IPS-18a (cell line): ENCODE measurements at regions not wholly inside any gene's neighbourhood (a gene's known extent, or its start where the extent isn't known, plus 50 kb on each side); places are given as distances from the start of the nearest gene placed in this dataset.
"Not testable (repeated sequence)": the region's sequence is repeated elsewhere in the genome, so short reads cannot be mapped to it uniquely, and the experiment has no call there.

ENCODE experiments used
- H3K27ac ChIP-seq: one replicate; pipeline ENCODE4 v1.5.1; 2013; ENCODE audit warnings: low read length
- H3K27me3 ChIP-seq: one replicate; pipeline ENCODE4 v1.6.1; 2013; ENCODE audit warnings: mild to moderate bottlenecking, low read length; ENCODE audit not compliant: control insufficient read depth, insufficient read depth
- H3K36me3 ChIP-seq: one replicate; pipeline ENCODE4 v1.6.1; 2013; ENCODE audit warnings: low read depth, low read length; ENCODE audit not compliant: control insufficient read depth
- H3K4me1 ChIP-seq: one replicate; pipeline ENCODE4 v1.6.1; 2013; ENCODE audit warnings: low read depth, low read length; ENCODE audit not compliant: control insufficient read depth
- H3K4me3 ChIP-seq: one replicate; pipeline ENCODE4 v1.5.1; 2013; ENCODE audit warnings: low read length
- H3K9ac ChIP-seq: one replicate; pipeline ENCODE4 v1.6.1; 2013; ENCODE audit warnings: mild to moderate bottlenecking, low read length, moderate library complexity
- H3K9me3 ChIP-seq: one replicate; pipeline ENCODE4 v1.6.1; 2013; ENCODE audit warnings: low read depth, low read length; ENCODE audit not compliant: control insufficient read depth

- Histone ChIP-seq H3K27me3 (no peaks in the 10 kb centered on the region), H3K4me3 (no peak overlapping the region), H3K36me3 (no peaks in the 10 kb centered on the region), H3K9me3 (no peaks in the 10 kb centered on the region), H3K27ac (no peak overlapping the region), H3K4me1 (peaks cover 2% of the 10 kb centered on the region), H3K9ac (no peak overlapping the region)
Observed at GRCh38 chr10:6713716-6714115, 133.6 kb upstream of the PRKCQ start.

GRCh38 chr10:6713120-6713519 is 133.0 kb upstream of the PRKCQ start:
- Histone ChIP-seq H3K4me3 (no peak overlapping the region), H3K9me3 (no peaks in the 10 kb centered on the region), H3K27me3 (no peaks in the 10 kb centered on the region), H3K9ac (no peak overlapping the region), H3K27ac (no peak overlapping the region), H3K4me1 (no peaks in the 10 kb centered on the region), H3K36me3 (no peaks in the 10 kb centered on the region)

GRCh38 chr10:6711881-6712280 is 131.8 kb upstream of the PRKCQ start:
- H3K4me3 ChIP-seq: no peak overlapping the region
- H3K9ac ChIP-seq: no peak overlapping the region
- H3K4me1 ChIP-seq: no peaks in the 10 kb centered on the region
- no peaks in the 10 kb centered on the region for H3K9me3 ChIP-seq
- H3K36me3 ChIP-seq: no peaks in the 10 kb centered on the region
- H3K27me3 ChIP-seq: no peaks in the 10 kb centered on the region
- H3K27ac ChIP-seq: no peak overlapping the region

- no peaks in the 10 kb centered on the region for H3K9me3 ChIP-seq
- no peaks in the 10 kb centered on the region for H3K4me1 ChIP-seq
- H3K27me3 ChIP-seq: no peaks in the 10 kb centered on the region
- H3K36me3 ChIP-seq: no peaks in the 10 kb centered on the region
- no peak overlapping the region for H3K27ac ChIP-seq
- H3K9ac ChIP-seq: no peak overlapping the region
- H3K4me3 ChIP-seq: no peak overlapping the region
Observed at GRCh38 chr10:6711408-6711841, 131.3 kb upstream of the PRKCQ start.

- Histone ChIP-seq H3K27ac (no peak overlapping the region), H3K9ac (no peak overlapping the region), H3K4me1 (peaks cover 5% of the 10 kb centered on the region), H3K27me3 (no peaks in the 10 kb centered on the region), H3K4me3 (no peak overlapping the region), H3K9me3 (no peaks in the 10 kb centered on the region), H3K36me3 (no peaks in the 10 kb centered on the region)
Observed at GRCh38 chr10:6707352-6707751, 127.3 kb upstream of the PRKCQ start.

GRCh38 chr10:6706725-6707124 is 126.6 kb upstream of the PRKCQ start:
- no peak overlapping the region for H3K27ac ChIP-seq
- no peaks in the 10 kb centered on the region for H3K9me3 ChIP-seq
- H3K27me3 ChIP-seq: no peaks in the 10 kb centered on the region
- peaks cover 5% of the 10 kb centered on the region for H3K4me1 ChIP-seq
- no peak overlapping the region for H3K4me3 ChIP-seq
- H3K36me3 ChIP-seq: no peaks in the 10 kb centered on the region
- H3K9ac ChIP-seq: no peak overlapping the region

- H3K4me1 ChIP-seq: peaks cover 5% of the 10 kb centered on the region
- H3K36me3 ChIP-seq: no peaks in the 10 kb centered on the region
- H3K9ac ChIP-seq: no peak overlapping the region
- no peak overlapping the region for H3K4me3 ChIP-seq
- H3K9me3 ChIP-seq: no peaks in the 10 kb centered on the region
- no peak overlapping the region for H3K27ac ChIP-seq
- no peaks in the 10 kb centered on the region for H3K27me3 ChIP-seq
Observed at GRCh38 chr10:6704896-6705295, 124.8 kb upstream of the PRKCQ start.

GRCh38 chr10:6702833-6703232 is 122.8 kb upstream of the PRKCQ start:
- H3K4me3 ChIP-seq, H3K4me1 ChIP-seq, H3K27me3 ChIP-seq, H3K9me3 ChIP-seq, H3K27ac ChIP-seq, H3K36me3 ChIP-seq, H3K9ac ChIP-seq: not testable (repeated sequence)

- H3K27me3 ChIP-seq: no peaks in the 10 kb centered on the region
- no peak overlapping the region for H3K9ac ChIP-seq
- peaks cover 5% of the 10 kb centered on the region for H3K4me1 ChIP-seq
- H3K4me3 ChIP-seq: no peak overlapping the region
- no peaks in the 10 kb centered on the region for H3K36me3 ChIP-seq
- H3K27ac ChIP-seq: no peak overlapping the region
- no peaks in the 10 kb centered on the region for H3K9me3 ChIP-seq
Observed at GRCh38 chr10:6702030-6702429, 122.0 kb upstream of the PRKCQ start.

- H3K27me3 ChIP-seq: no peaks in the 10 kb centered on the region
- no peak overlapping the region for H3K27ac ChIP-seq
- H3K9ac ChIP-seq: no peak overlapping the region
- H3K4me1 ChIP-seq: peaks cover 5% of the 10 kb centered on the region
- H3K4me3 ChIP-seq: no peak overlapping the region
- no peaks in the 10 kb centered on the region for H3K9me3 ChIP-seq
- H3K36me3 ChIP-seq: no peaks in the 10 kb centered on the region
Observed at GRCh38 chr10:6701289-6701688, 121.2 kb upstream of the PRKCQ start.

GRCh38 chr10:6700066-6700465 is 120.0 kb upstream of the PRKCQ start:
- no peak overlapping the region for H3K9ac ChIP-seq
- no peaks in the 10 kb centered on the region for H3K9me3 ChIP-seq
- no peaks in the 10 kb centered on the region for H3K36me3 ChIP-seq
- no peak overlapping the region for H3K27ac ChIP-seq
- H3K4me3 ChIP-seq: no peak overlapping the region
- no peaks in the 10 kb centered on the region for H3K27me3 ChIP-seq
- peaks cover 5% of the 10 kb centered on the region for H3K4me1 ChIP-seq

GRCh38 chr10:6699336-6699735 is 119.3 kb upstream of the PRKCQ start:
- no peak overlapping the region for H3K4me3 ChIP-seq
- peaks cover 5% of the 10 kb centered on the region for H3K4me1 ChIP-seq
- H3K27ac ChIP-seq: no peak overlapping the region
- H3K9me3 ChIP-seq: no peaks in the 10 kb centered on the region
- H3K9ac ChIP-seq: no peak overlapping the region
- no peaks in the 10 kb centered on the region for H3K27me3 ChIP-seq
- H3K36me3 ChIP-seq: no peaks in the 10 kb centered on the region
